ENCODE measurements at regions not wholly inside any gene's neighbourhood (a gene's known extent, or its start where the extent isn't known, plus 50 kb on each side); places are given as distances from the start of the nearest gene placed in this dataset.

DNA sequence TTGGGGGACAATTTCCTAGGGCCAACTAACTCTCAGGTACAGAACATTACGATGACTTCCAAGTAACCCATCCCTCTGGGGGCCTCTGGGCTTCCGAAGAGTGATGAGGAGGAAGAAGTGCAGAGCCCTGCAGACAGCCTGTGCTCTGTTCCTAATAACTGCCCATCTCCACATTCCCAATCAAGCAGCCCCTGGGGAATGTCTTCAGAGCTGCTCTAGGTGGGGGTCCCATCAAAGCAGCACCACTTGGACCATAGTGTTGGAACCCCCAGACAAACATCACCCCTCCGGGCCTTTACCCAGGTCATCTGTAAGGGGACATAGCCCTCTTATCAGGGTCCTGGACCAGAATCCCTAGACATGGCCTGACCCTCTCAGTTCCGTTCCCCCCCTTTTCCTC is 357.3 kb downstream of the NPHP4 start:
- H3K27ac ChIP-seq (ENCODE audit: low read length), result no peak overlapping the region
- no peaks in the 10 kb centered on the region for H4K20me1 ChIP-seq (ENCODE audit: insufficient read depth)
- TF ChIP-seq TAF1 (IDR thresholded peaks at IDR 0.05; ENCODE audit: low read depth), result no peak
- TF ChIP-seq EP300 (conservative IDR thresholded peaks at IDR 0.05; ENCODE audit: poor library complexity, severe bottlenecking), result no peak
- no peak for TF ChIP-seq SMC3 (conservative IDR thresholded peaks at IDR 0.05; ENCODE audit: poor library complexity)
- TF ChIP-seq, protein P1, sequence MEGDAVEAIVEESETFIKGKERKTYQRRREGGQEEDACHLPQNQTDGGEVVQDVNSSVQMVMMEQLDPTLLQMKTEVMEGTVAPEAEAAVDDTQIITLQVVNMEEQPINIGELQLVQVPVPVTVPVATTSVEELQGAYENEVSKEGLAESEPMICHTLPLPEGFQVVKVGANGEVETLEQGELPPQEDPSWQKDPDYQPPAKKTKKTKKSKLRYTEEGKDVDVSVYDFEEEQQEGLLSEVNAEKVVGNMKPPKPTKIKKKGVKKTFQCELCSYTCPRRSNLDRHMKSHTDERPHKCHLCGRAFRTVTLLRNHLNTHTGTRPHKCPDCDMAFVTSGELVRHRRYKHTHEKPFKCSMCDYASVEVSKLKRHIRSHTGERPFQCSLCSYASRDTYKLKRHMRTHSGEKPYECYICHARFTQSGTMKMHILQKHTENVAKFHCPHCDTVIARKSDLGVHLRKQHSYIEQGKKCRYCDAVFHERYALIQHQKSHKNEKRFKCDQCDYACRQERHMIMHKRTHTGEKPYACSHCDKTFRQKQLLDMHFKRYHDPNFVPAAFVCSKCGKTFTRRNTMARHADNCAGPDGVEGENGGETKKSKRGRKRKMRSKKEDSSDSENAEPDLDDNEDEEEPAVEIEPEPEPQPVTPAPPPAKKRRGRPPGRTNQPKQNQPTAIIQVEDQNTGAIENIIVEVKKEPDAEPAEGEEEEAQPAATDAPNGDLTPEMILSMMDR (IDR thresholded peaks at IDR 0.05; ENCODE audit: poor library complexity, severe bottlenecking), result no peak
- TF ChIP-seq EZH2 (IDR thresholded peaks at IDR 0.05; ENCODE audit: borderline replicate concordance, insufficient read depth, low read length, poor library complexity, severe bottlenecking), result no peak
- no peak overlapping the region for H3K9ac ChIP-seq (ENCODE audit: low read length)
- H3K9me2 ChIP-seq (ENCODE audit: insufficient read depth, low read length), result no peaks in the 10 kb centered on the region
- no peaks in the 10 kb centered on the region for H3K79me2 ChIP-seq (replicated peaks; ENCODE audit: insufficient read depth, low read length)
- H3K4me3 ChIP-seq (ENCODE audit: low read length), result no peak overlapping the region
- H3K4me2 ChIP-seq (ENCODE audit: low read length), result no peak overlapping the region
- H3K27me3 ChIP-seq (ENCODE audit: insufficient read depth, low read depth, low read length), result no peaks in the 10 kb centered on the region
- H3K36me3 ChIP-seq (ENCODE audit: insufficient read depth, low read length), result no peaks in the 10 kb centered on the region
- H2AFZ ChIP-seq (ENCODE audit: low read depth, low read length), result no peak overlapping the region
- no peaks in the 10 kb centered on the region for H3F3A ChIP-seq (ENCODE audit: insufficient read depth, low read length, poor library complexity, severe bottlenecking)
- H3K9me3 ChIP-seq (ENCODE audit: low read length), result peaks cover 4% of the 10 kb centered on the region

DNA sequence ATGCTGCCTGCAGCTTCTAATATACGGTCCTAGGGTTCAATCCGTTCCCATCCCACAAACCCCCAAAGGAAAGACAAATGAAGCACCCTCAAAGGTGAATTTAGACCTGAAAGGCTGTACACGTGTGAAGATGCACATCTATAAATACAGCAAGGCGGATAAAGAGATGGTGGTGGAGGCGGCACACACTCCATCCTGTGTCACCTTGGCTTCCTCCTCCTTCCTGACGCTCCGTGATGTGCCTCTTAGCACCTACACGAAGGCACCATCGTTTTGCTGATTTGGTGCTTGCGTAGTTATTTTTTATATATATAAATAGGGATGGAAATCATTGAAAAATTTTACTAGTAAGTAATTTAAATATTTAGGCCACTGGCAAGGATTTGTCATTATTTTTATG is 359.4 kb downstream of the NPHP4 start:
- Histone ChIP-seq H3K79me2 (replicated peaks; ENCODE audit: insufficient read depth, low read length) (no peaks in the 10 kb centered on the region), H3K27me3 (ENCODE audit: insufficient read depth, low read depth, low read length) (no peaks in the 10 kb centered on the region), H3K9me3 (ENCODE audit: low read length) (peaks cover 4% of the 10 kb centered on the region), H3K4me3 (ENCODE audit: low read length) (no peak overlapping the region), H3K27ac (ENCODE audit: low read length) (no peak overlapping the region), H4K20me1 (ENCODE audit: insufficient read depth) (no peaks in the 10 kb centered on the region), H3K4me2 (ENCODE audit: low read length) (no peak overlapping the region), H3K36me3 (ENCODE audit: insufficient read depth, low read length) (no peaks in the 10 kb centered on the region), H3F3A (ENCODE audit: insufficient read depth, low read length, poor library complexity, severe bottlenecking) (no peaks in the 10 kb centered on the region), H3K9ac (ENCODE audit: low read length) (no peak overlapping the region), H3K9me2 (ENCODE audit: insufficient read depth, low read length) (no peaks in the 10 kb centered on the region), H2AFZ (ENCODE audit: low read depth, low read length) (no peak overlapping the region)
- TF ChIP-seq EP300 (conservative IDR thresholded peaks at IDR 0.05; ENCODE audit: poor library complexity, severe bottlenecking) (no peak), MXI1 (conservative IDR thresholded peaks at IDR 0.05; ENCODE audit: poor library complexity, severe bottlenecking) (no peak), SMC3 (conservative IDR thresholded peaks at IDR 0.05; ENCODE audit: poor library complexity) (no peak), EZH2 (IDR thresholded peaks at IDR 0.05; ENCODE audit: borderline replicate concordance, insufficient read depth, low read length, poor library complexity, severe bottlenecking) (no peak), RAD21 (conservative IDR thresholded peaks at IDR 0.05) (no peak), POLR2AphosphoS5 (IDR thresholded peaks at IDR 0.05) (no peak)
- TF ChIP-seq, protein P1 (IDR thresholded peaks at IDR 0.05; ENCODE audit: poor library complexity, severe bottlenecking), result no peak
- TF ChIP-seq, protein P2, sequence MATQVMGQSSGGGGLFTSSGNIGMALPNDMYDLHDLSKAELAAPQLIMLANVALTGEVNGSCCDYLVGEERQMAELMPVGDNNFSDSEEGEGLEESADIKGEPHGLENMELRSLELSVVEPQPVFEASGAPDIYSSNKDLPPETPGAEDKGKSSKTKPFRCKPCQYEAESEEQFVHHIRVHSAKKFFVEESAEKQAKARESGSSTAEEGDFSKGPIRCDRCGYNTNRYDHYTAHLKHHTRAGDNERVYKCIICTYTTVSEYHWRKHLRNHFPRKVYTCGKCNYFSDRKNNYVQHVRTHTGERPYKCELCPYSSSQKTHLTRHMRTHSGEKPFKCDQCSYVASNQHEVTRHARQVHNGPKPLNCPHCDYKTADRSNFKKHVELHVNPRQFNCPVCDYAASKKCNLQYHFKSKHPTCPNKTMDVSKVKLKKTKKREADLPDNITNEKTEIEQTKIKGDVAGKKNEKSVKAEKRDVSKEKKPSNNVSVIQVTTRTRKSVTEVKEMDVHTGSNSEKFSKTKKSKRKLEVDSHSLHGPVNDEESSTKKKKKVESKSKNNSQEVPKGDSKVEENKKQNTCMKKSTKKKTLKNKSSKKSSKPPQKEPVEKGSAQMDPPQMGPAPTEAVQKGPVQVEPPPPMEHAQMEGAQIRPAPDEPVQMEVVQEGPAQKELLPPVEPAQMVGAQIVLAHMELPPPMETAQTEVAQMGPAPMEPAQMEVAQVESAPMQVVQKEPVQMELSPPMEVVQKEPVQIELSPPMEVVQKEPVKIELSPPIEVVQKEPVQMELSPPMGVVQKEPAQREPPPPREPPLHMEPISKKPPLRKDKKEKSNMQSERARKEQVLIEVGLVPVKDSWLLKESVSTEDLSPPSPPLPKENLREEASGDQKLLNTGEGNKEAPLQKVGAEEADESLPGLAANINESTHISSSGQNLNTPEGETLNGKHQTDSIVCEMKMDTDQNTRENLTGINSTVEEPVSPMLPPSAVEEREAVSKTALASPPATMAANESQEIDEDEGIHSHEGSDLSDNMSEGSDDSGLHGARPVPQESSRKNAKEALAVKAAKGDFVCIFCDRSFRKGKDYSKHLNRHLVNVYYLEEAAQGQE (IDR thresholded peaks at IDR 0.05; ENCODE audit: borderline replicate concordance), result no peak
